ENCODE measurements at regions not wholly inside any gene's neighbourhood (a gene's known extent, or its start where the extent isn't known, plus 50 kb on each side); places are given as distances from the start of the nearest gene placed in this dataset.

DNA sequence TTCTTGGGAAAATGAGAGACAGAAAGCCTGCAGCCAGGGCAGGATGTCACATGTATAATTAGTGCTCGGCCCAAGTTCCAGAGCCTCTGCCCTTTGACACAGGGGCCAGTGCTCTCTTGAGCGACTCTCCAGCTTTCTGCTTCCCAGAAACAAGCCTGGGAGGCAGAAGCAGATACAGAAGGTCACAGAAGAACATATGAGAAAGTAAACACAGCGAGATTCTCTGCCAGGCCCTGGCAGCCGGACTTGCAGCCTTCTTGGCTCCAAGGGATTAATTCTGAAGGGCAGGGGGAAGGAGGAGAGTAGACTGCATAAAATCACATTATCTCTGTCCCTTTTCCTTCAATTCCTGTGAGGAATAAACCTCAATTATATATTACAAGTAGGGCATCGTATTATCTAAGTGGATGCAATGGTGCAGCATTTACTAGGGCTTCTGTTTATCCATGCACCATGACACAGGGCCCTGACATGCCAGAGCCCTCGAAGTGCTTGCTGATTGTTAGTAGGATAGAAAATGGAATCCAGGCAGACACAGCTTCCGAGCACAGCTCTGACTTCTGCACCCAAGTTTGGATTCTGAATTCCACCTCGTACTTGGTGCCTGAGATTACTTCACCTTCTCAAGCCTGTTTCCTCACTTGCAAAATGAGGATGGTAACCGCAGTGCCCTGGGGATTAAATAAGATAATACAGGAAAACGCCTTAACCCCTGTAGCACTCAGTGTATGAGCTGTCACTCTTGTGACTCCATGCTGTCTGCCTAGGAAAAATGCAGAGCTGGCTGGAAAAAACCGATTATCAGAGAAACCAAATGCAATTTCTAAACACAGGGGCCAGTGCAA lies 536.5 kb downstream of the TNS3 start:
- 35% methylated on average over 11 of the region's 11 CpGs for WGBS, 2 donors
- Histone ChIP-seq H3K36me3 (no peaks in the 10 kb centered on the region), H3K27ac (peak overlapping the region in 2 of 4 donors; percentile 49 to 57), H3K4me3 (no peak overlapping the region), H3K9me3 (no peaks in the 10 kb centered on the region), H3K4me1 (peaks cover 0 to 39% (median 12%) of the 10 kb centered on the region in 4 donors), H3K27me3 (no peaks in the 10 kb centered on the region)
- peak in 1 of 2 donors; percentile 44 for TF ChIP-seq EP300 (IDR thresholded peaks at IDR 0.05)
- TF ChIP-seq, protein P1, sequence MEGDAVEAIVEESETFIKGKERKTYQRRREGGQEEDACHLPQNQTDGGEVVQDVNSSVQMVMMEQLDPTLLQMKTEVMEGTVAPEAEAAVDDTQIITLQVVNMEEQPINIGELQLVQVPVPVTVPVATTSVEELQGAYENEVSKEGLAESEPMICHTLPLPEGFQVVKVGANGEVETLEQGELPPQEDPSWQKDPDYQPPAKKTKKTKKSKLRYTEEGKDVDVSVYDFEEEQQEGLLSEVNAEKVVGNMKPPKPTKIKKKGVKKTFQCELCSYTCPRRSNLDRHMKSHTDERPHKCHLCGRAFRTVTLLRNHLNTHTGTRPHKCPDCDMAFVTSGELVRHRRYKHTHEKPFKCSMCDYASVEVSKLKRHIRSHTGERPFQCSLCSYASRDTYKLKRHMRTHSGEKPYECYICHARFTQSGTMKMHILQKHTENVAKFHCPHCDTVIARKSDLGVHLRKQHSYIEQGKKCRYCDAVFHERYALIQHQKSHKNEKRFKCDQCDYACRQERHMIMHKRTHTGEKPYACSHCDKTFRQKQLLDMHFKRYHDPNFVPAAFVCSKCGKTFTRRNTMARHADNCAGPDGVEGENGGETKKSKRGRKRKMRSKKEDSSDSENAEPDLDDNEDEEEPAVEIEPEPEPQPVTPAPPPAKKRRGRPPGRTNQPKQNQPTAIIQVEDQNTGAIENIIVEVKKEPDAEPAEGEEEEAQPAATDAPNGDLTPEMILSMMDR (IDR thresholded peaks at IDR 0.05) = no peak
- TF ChIP-seq POLR2A (IDR thresholded peaks at IDR 0.05) = no peak
- DNase-seq (ENCODE audit: low spot score in 2 of 2) = no peak

DNA sequence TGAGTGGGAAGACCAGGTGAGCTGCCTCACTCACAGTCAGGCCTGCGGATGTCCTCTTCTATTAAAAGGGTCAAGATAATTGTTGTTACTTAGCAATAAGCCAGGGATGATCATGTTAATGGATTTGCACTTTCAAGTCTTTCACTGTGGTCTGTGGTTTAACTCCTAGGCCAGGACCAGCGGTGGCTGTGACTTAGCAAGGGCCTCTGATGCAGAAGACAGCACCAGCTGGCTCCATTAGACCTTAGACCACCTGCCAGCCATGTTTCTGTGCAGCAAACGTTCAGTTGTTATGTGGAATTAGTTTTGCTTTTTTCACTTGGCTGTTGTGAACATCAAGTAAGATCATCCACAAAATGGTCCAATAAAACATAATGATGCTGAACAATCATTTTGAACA lies 537.3 kb downstream of the TNS3 start:
- H3K4me1 ChIP-seq = peaks cover 0 to 47% (median 12%) of the 10 kb centered on the region in 4 donors
- 77 to 82% methylated on average over 3 of the region's 3 CpGs for WGBS, 2 donors

DNA sequence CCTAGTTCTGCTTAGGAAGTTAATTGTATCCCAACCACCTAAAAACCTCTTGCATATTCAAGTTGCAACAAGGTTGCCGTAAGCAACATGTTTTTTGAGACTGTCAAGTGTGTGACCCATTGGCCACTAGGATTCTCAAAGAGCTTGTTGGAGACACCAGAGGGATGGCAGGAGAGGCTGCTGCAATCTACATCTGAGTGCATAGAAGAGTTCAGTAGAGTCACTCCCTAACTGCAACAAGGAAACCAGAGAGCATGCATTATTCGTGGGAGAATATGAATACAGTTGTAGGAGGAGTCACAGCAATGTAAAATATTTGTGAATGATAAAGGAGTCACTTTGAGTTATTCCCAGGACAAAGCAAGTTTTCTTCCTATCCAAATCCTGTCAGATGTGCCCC lies 538.6 kb downstream of the TNS3 start:
- H3K4me3 ChIP-seq = no peak overlapping the region
- H3K9me3 ChIP-seq = no peaks in the 10 kb centered on the region
- H3K27ac ChIP-seq = no peak overlapping the region
- WGBS, 2 donors = 67 to 68% methylated on average over 2 of the region's 2 CpGs
- H3K36me3 ChIP-seq = no peaks in the 10 kb centered on the region
- no peaks in the 10 kb centered on the region for H3K27me3 ChIP-seq
- H3K4me1 ChIP-seq = peaks cover 0 to 53% (median 12%) of the 10 kb centered on the region in 4 donors
- no peak for TF ChIP-seq POLR2A (IDR thresholded peaks at IDR 0.05)
- TF ChIP-seq EP300 (IDR thresholded peaks at IDR 0.05) = no peak
- TF ChIP-seq, protein P1 (IDR thresholded peaks at IDR 0.05) = no peak
- no peak for DNase-seq (ENCODE audit: low spot score in 2 of 2)

More for the DNA sequence above, 537.3 kb downstream of the TNS3 start:
- Histone ChIP-seq H3K4me3 (no peak overlapping the region), H3K27me3 (no peaks in the 10 kb centered on the region), H3K9me3 (no peaks in the 10 kb centered on the region), H3K36me3 (no peaks in the 10 kb centered on the region), H3K27ac (no peak overlapping the region)
- TF ChIP-seq, protein P1 (IDR thresholded peaks at IDR 0.05) = no peak
- TF ChIP-seq POLR2A (IDR thresholded peaks at IDR 0.05) (no peak), EP300 (IDR thresholded peaks at IDR 0.05) (no peak)
- DNase-seq (ENCODE audit: low spot score in 2 of 2) = no peak

DNA sequence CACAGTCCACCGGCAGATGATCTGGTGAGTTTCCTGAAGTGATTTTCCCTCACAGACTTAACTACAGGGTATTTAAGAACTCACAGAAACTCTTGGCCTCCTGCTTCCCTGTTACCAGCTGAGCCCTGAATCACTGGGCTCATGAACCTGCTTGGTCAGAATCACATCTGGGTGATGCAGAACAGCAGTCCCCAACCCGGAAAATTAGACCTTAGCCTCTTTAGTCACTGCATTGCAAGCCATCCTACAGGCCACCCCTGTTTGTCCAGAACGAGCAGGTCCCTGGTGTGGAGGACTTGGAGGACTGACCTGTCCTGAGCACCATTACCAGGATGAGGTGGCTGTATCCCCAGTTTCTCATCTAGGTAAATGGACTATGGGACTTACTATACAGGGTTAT lies 539.2 kb downstream of the TNS3 start:
- 93 to 97% methylated on average over 3 of the region's 3 CpGs for WGBS, 2 donors
- H3K27me3 ChIP-seq = no peaks in the 10 kb centered on the region
- no peak overlapping the region for H3K4me3 ChIP-seq
- H3K9me3 ChIP-seq = no peaks in the 10 kb centered on the region
- H3K36me3 ChIP-seq = no peaks in the 10 kb centered on the region
- H3K4me1 ChIP-seq = peaks cover 0 to 53% (median 12%) of the 10 kb centered on the region in 4 donors
- TF ChIP-seq, protein P1 (IDR thresholded peaks at IDR 0.05) = no peak
- TF ChIP-seq POLR2A (IDR thresholded peaks at IDR 0.05) (no peak), EP300 (IDR thresholded peaks at IDR 0.05) (no peak)
- no peak overlapping the region for H3K27ac ChIP-seq
- DNase-seq (ENCODE audit: low spot score in 2 of 2) = no peak

DNA sequence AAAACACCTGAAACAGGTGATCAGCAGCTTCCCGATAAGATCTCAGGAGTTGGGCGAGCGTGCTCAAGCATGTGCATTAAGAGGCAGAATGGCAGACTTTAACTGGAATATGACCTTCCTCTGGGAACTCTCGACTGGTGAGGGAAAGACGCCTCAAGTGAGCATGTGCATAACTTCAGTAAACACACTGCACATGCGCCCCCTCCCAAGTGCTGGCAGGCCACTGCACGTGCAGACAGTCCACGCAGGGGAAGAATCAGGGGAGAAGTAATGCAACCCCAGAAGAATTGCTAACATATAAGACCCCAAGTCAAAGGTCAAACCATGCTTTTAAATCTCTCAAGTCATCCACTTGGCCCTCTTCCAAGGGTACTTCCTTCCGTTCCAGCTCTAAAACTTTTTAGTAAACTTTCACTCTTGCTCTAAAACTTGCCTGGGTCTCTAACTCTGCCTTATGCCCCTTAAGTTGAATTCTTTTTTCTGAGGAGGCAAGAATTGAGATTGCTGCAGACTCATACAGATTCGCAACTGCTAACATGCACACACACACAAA lies 541.0 kb downstream of the TNS3 start:
- Histone ChIP-seq H3K36me3 (no peaks in the 10 kb centered on the region), H3K27ac (peak overlapping the region in 1 of 4 donors; percentile 55), H3K4me1 (peaks cover 0 to 36% (median 12%) of the 10 kb centered on the region in 4 donors), H3K4me3 (no peak overlapping the region), H3K9me3 (no peaks in the 10 kb centered on the region), H3K27me3 (no peaks in the 10 kb centered on the region)
- 58 to 65% methylated on average over 10 of the region's 10 CpGs for WGBS, 2 donors
- DNase-seq (ENCODE audit: low spot score in 2 of 2) = no peak
- TF ChIP-seq POLR2A (IDR thresholded peaks at IDR 0.05) = no peak
